HepG2 (cell line): ENCODE measurements at regions not wholly inside any gene's neighbourhood (a gene's known extent, or its start where the extent isn't known, plus 50 kb on each side); places are given as distances from the start of the nearest gene placed in this dataset.

Experiments
- ATAC-seq: fragments of 200-7000 bp; cut with Tn5 transposase; 3 replicates; pipeline ENCODE4 v1.9.1; 2020; ENCODE audit warnings: mild to moderate bottlenecking, moderate library complexity
- BruUV-seq: library from RNA; stranded (reverse); fragments of 400-500 nt; replicated peaks from 2 replicates; lab custom pipeline; 2021; lab: Mats Ljungman, UMichigan
- CTCF ChIA-PET: fragments of 300-600 bp; formaldehyde crosslinking; extraction: SDS; loops from one replicate; lab custom pipeline; 2021; ENCODE audit warnings: low total read pairs, inconsistent platforms, low intra/inter-chr PET ratio; lab: Yijun Ruan, JAX
- POLR2A ChIA-PET: fragments of 350-600 bp; sonication (Branson Sonifier 250); formaldehyde crosslinking; loops from one replicate; lab custom pipeline; 2020; ENCODE audit warnings: antibody characterized with exemption, inconsistent platforms; lab: Yijun Ruan, JAX
- DNase-seq: peaks from one replicate; pipeline ENCODE4 v3.0.0-alpha.2; 2015; ENCODE audit warnings: low spot score
- FAIRE-seq: peaks from 3 replicates; lab custom pipeline; 2011; peaks lifted over from hg19 to GRCh38; lab: Jason Lieb, UNC
- H2AFZ ChIP-seq: one replicate; pipeline ENCODE4 v1.6.1; 2011; ENCODE audit warnings: low read length, inconsistent platforms
- H3K27ac ChIP-seq: fragments of 300-600 bp; 3 replicates; pipeline ENCODE4 v1.8.0; 2011; ENCODE audit warnings: mixed run types, mild to moderate bottlenecking, mixed read lengths, low read length, inconsistent platforms; ENCODE audit not compliant: insufficient read depth; ENCODE audit errors: extremely low read length
- H3K27me3 ChIP-seq, 2 experiments: fragments of 200-600 bp in 1 of 2; 2 replicates in 1 of 2; 3 replicates in 1 of 2; pipeline versions ENCODE4 v1.6.0 to v1.8.0; 2011; ENCODE audit warnings: low read length in 2 of 2, mild to moderate bottlenecking in 2 of 2, moderate library complexity in 2 of 2, inconsistent platforms in 1 of 2; ENCODE audit not compliant: insufficient read depth in 2 of 2, control insufficient read depth in 1 of 2
- H3K36me3 ChIP-seq, 2 experiments: fragments of 200-600 bp in 1 of 2; replicated peaks in 1 of 2; 2 replicates in 1 of 2; 3 replicates in 1 of 2; pipeline versions ENCODE4 v1.5.1 to v1.8.0; 2011; ENCODE audit warnings: low read length in 2 of 2, inconsistent platforms in 1 of 2; ENCODE audit not compliant: insufficient read depth in 2 of 2, control insufficient read depth in 1 of 2
- H3K4me1 ChIP-seq: 2 replicates; pipeline ENCODE4 v1.5.1; 2012; ENCODE audit warnings: low read length, inconsistent platforms; ENCODE audit not compliant: insufficient read depth
- H3K4me2 ChIP-seq: 2 replicates; pipeline ENCODE4 v1.6.0; 2011; ENCODE audit warnings: low read depth, low read length, inconsistent platforms
- H3K4me3 ChIP-seq, 3 experiments: fragments of 200-600 bp in 1 of 3; sonication (generic), shearing (Covaris generic) in 1 of 3; replicated peaks in 1 of 3; 2 replicates each; pipeline ENCODE4 v1.5.1; 2011 to 2016; ENCODE audit warnings: low read length in 3 of 3, inconsistent platforms in 2 of 3, low read depth in 2 of 3, mild to moderate bottlenecking in 2 of 3, control low read depth in 1 of 3, mixed read lengths in 1 of 3; ENCODE audit not compliant: insufficient read depth in 1 of 3
- H3K79me2 ChIP-seq: one replicate; pipeline ENCODE4 v1.6.1; 2011; ENCODE audit warnings: low read length, inconsistent platforms; ENCODE audit not compliant: insufficient read depth
- H3K9ac ChIP-seq: 2 replicates; pipeline ENCODE4 v1.6.0; 2011; ENCODE audit warnings: mild to moderate bottlenecking, low read depth, low read length, inconsistent platforms; ENCODE audit not compliant: insufficient read depth
- H3K9me3 ChIP-seq: 2 replicates; pipeline ENCODE4 v1.5.1; 2012; ENCODE audit warnings: mild to moderate bottlenecking, low read length
- H4K20me1 ChIP-seq: 2 replicates; pipeline ENCODE4 v1.6.0; 2011; ENCODE audit warnings: inconsistent platforms, mild to moderate bottlenecking, low read length, moderate library complexity; ENCODE audit not compliant: insufficient read depth
- HHEX ChIP-seq: IDR thresholded peaks from 2 replicates; pipeline ENCODE4 v1.6.1; 2016; ENCODE audit warnings: control low read depth
- STAG1 ChIP-seq: sonication (generic); formaldehyde crosslinking; IDR thresholded peaks from 2 replicates; pipeline ENCODE4 v1.4.0; 2020; ENCODE audit warnings: missing genetic modification reagents
- ZBTB3 ChIP-seq: sonication (generic); formaldehyde crosslinking; IDR thresholded peaks from 2 replicates; pipeline ENCODE4 v1.4.0; 2020; ENCODE audit warnings: low read depth, mild to moderate bottlenecking, moderate library complexity, missing genetic modification reagents, borderline replicate concordance
- ZC3H13 ChIP-seq: sonication (generic); formaldehyde crosslinking; IDR thresholded peaks from 2 replicates; pipeline ENCODE4 v1.8.1; 2023; ENCODE audit warnings: mild to moderate bottlenecking, missing genetic modification reagents, moderate library complexity
- WGBS: methylation state at CpG from one replicate; pipeline ENCODE4 v1.1.6; 2017; ENCODE audit warnings: low lambda C conversion rate; 5-methylcytosine and 5-hydroxymethylcytosine counted together
- in situ Hi-C: cut with HindIII; loops from 2 replicates; pipeline ENCODE4 v1.10.0; 2017; ENCODE audit warnings: low pct_unique_long_range_greater_than_20kb; ENCODE audit not compliant: extremely low pct_ligation_motif_present
- intact Hi-C: fragments of 100-400 bp; cut with micrococcal nuclease; formaldehyde crosslinking; loops from one replicate; pipeline ENCODE4 v1.10.0; 2022; ENCODE audit not compliant: unreplicated experiment
- TF ChIP-seq, protein P1 (sequence below): sonication (generic); formaldehyde crosslinking; IDR thresholded peaks from 2 replicates; pipeline ENCODE4 v1.4.0; 2020; ENCODE audit warnings: missing genetic modification reagents
- TF ChIP-seq, protein P2 (sequence below): sonication (generic); formaldehyde crosslinking; IDR thresholded peaks from 2 replicates; pipeline ENCODE4 v1.5.0; 2020; ENCODE audit warnings: mild to moderate bottlenecking, missing genetic modification reagents, moderate library complexity
- TF ChIP-seq, protein P3 (sequence below): sonication (generic); formaldehyde crosslinking; IDR thresholded peaks from 2 replicates; pipeline ENCODE4 v1.8.1; 2023; ENCODE audit warnings: mild to moderate bottlenecking, missing genetic modification reagents

GRCh38 chr14:104331871-104332605 is 193.7 kb downstream of the KIF26A start:
- H3K4me3 ChIP-seq, result no peak overlapping the region
- no peak overlapping the region for H3K4me2 ChIP-seq
- TF ChIP-seq STAG1 (CRISPR knock-in tag) (peak; percentile 45), HHEX (CRISPR knock-in tag) (no peak), ZC3H13 (CRISPR knock-in tag) (no peak), ZBTB3 (CRISPR knock-in tag) (peak; percentile 73; the same call in 1 of the 2 replicates)
- TF ChIP-seq, protein P1, sequence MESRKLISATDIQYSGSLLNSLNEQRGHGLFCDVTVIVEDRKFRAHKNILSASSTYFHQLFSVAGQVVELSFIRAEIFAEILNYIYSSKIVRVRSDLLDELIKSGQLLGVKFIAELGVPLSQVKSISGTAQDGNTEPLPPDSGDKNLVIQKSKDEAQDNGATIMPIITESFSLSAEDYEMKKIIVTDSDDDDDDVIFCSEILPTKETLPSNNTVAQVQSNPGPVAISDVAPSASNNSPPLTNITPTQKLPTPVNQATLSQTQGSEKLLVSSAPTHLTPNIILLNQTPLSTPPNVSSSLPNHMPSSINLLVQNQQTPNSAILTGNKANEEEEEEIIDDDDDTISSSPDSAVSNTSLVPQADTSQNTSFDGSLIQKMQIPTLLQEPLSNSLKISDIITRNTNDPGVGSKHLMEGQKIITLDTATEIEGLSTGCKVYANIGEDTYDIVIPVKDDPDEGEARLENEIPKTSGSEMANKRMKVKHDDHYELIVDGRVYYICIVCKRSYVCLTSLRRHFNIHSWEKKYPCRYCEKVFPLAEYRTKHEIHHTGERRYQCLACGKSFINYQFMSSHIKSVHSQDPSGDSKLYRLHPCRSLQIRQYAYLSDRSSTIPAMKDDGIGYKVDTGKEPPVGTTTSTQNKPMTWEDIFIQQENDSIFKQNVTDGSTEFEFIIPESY, result peak; percentile 92
- TF ChIP-seq, protein P2, sequence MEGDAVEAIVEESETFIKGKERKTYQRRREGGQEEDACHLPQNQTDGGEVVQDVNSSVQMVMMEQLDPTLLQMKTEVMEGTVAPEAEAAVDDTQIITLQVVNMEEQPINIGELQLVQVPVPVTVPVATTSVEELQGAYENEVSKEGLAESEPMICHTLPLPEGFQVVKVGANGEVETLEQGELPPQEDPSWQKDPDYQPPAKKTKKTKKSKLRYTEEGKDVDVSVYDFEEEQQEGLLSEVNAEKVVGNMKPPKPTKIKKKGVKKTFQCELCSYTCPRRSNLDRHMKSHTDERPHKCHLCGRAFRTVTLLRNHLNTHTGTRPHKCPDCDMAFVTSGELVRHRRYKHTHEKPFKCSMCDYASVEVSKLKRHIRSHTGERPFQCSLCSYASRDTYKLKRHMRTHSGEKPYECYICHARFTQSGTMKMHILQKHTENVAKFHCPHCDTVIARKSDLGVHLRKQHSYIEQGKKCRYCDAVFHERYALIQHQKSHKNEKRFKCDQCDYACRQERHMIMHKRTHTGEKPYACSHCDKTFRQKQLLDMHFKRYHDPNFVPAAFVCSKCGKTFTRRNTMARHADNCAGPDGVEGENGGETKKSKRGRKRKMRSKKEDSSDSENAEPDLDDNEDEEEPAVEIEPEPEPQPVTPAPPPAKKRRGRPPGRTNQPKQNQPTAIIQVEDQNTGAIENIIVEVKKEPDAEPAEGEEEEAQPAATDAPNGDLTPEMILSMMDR (CRISPR knock-in tag), result peak; percentile 54
- TF ChIP-seq, protein P3, sequence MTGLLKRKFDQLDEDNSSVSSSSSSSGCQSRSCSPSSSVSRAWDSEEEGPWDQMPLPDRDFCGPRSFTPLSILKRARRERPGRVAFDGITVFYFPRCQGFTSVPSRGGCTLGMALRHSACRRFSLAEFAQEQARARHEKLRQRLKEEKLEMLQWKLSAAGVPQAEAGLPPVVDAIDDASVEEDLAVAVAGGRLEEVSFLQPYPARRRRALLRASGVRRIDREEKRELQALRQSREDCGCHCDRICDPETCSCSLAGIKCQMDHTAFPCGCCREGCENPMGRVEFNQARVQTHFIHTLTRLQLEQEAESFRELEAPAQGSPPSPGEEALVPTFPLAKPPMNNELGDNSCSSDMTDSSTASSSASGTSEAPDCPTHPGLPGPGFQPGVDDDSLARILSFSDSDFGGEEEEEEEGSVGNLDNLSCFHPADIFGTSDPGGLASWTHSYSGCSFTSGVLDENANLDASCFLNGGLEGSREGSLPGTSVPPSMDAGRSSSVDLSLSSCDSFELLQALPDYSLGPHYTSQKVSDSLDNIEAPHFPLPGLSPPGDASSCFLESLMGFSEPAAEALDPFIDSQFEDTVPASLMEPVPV (CRISPR knock-in tag), result no peak
- H3K27me3 ChIP-seq, result peaks cover 4 to 6% of the 10 kb centered on the region in 2 experiments; a peak in 4 of 5 replicates
- no peak overlapping the region for H3K9ac ChIP-seq
- in situ Hi-C loops (no loop called here), intact Hi-C loops (no loop called here)
- WGBS, result 77% methylated on average over 3 of the region's 20 CpGs
- no peak for FAIRE-seq
- H3K79me2 ChIP-seq, result no peaks in the 10 kb centered on the region
- no peaks in the 10 kb centered on the region; the same call in 1 of the 2 replicates for H3K9me3 ChIP-seq
- peak; percentile 71 for ATAC-seq
- no peaks in the 10 kb centered on the region for H3K4me1 ChIP-seq
- no peaks in the 10 kb centered on the region for H3K36me3 ChIP-seq
- no TSS peak for BruUV-seq
- H3K27ac ChIP-seq, result no peak overlapping the region
- H4K20me1 ChIP-seq, result no peaks in the 10 kb centered on the region
- CTCF ChIA-PET, result no interaction called here
- POLR2A ChIA-PET, result no interaction called here
- no peak for DNase-seq
- no peak overlapping the region for H2AFZ ChIP-seq
